ENCODE measurements at regions not wholly inside any gene's neighbourhood (a gene's known extent, or its start where the extent isn't known, plus 50 kb on each side); places are given as distances from the start of the nearest gene placed in this dataset.

- TF ChIP-seq ZNF687 (IDR thresholded peaks at IDR 0.05) (no peak), EGR1 (IDR thresholded peaks at IDR 0.05; ENCODE audit: borderline replicate concordance in 1 of 2, low read depth in 2 of 2, low read length in 2 of 2) (no peak), KLF5 (IDR thresholded peaks at IDR 0.05; ENCODE audit: partially characterized antibody) (no peak), NR2C1 (IDR thresholded peaks at IDR 0.05) (no peak), TCF7 (IDR thresholded peaks at IDR 0.05; ENCODE audit: borderline replicate concordance) (no peak), GATAD2B (conservative IDR thresholded peaks at IDR 0.05; ENCODE audit: low read depth) (no peak), YY1 (IDR thresholded peaks at IDR 0.05; ENCODE audit: low read depth, low read length) (no peak), ESRRA (IDR thresholded peaks at IDR 0.05; ENCODE audit: low read length) (no peak), SKIL (IDR thresholded peaks at IDR 0.05; ENCODE audit: low read depth, poor library complexity, severe bottlenecking) (no peak), NRF1 (conservative IDR thresholded peaks at IDR 0.05; ENCODE audit: low read depth, low read length) (no peak), SUZ12 (IDR thresholded peaks at IDR 0.05; ENCODE audit: unreplicated experiment) (no peak)
Observed at GRCh38 chr19:28140201-28140600, 1072.8 kb downstream of the UQCRFS1 start (continued).
